ENCODE measurements at regions not wholly inside any gene's neighbourhood (a gene's known extent, or its start where the extent isn't known, plus 50 kb on each side); places are given as distances from the start of the nearest gene placed in this dataset.

GRCh38 chr2:126467367-126468054 is 188.4 kb upstream of the GYPC start:
- WGBS, 2 donors = 65 to 77% methylated on average over 6 of the region's 6 CpGs
- no peaks in the 10 kb centered on the region for H3K27me3 ChIP-seq
- no peaks in the 10 kb centered on the region for H3K36me3 ChIP-seq
- no peaks in the 10 kb centered on the region for H3K4me1 ChIP-seq
- DNase-seq = no peak
- H3K4me3 ChIP-seq = no peak overlapping the region
- TF ChIP-seq POLR2AphosphoS5 (IDR thresholded peaks at IDR 0.05) = no peak
- TF ChIP-seq EP300 (IDR thresholded peaks at IDR 0.05) = no peak
- TF ChIP-seq POLR2A (IDR thresholded peaks at IDR 0.05) = no peak
- TF ChIP-seq CTCF (IDR thresholded peaks at IDR 0.05) = no peak
- no peaks in the 10 kb centered on the region for H3K9me3 ChIP-seq
- H3K27ac ChIP-seq = no peak overlapping the region
- ATAC-seq (ENCODE audit: low FRiP score in 2 of 2) = no peak

GRCh38 chr2:126475031-126475430 is 180.9 kb upstream of the GYPC start:
- WGBS, 2 donors = 69 to 72% methylated on average over 3 of the region's 3 CpGs
- H3K36me3 ChIP-seq = no peaks in the 10 kb centered on the region
- H3K4me1 ChIP-seq = no peaks in the 10 kb centered on the region
- no peaks in the 10 kb centered on the region for H3K27me3 ChIP-seq
- no peak for TF ChIP-seq POLR2A (IDR thresholded peaks at IDR 0.05)
- TF ChIP-seq POLR2AphosphoS5 (IDR thresholded peaks at IDR 0.05) = no peak
- TF ChIP-seq CTCF (IDR thresholded peaks at IDR 0.05) = no peak
- no peak for TF ChIP-seq EP300 (IDR thresholded peaks at IDR 0.05)
- DNase-seq (no peak), ATAC-seq (ENCODE audit: low FRiP score in 2 of 2) (no peak)
- H3K27ac ChIP-seq = no peak overlapping the region
- H3K4me3 ChIP-seq = no peak overlapping the region
- no peaks in the 10 kb centered on the region for H3K9me3 ChIP-seq

GRCh38 chr2:126476691-126477090 is 179.3 kb upstream of the GYPC start:
- ATAC-seq (ENCODE audit: low FRiP score in 2 of 2) (no peak), DNase-seq (no peak)
- 57 to 59% methylated on average over 5 of the region's 5 CpGs for WGBS, 2 donors
- no peaks in the 10 kb centered on the region for H3K27me3 ChIP-seq
- H3K9me3 ChIP-seq = no peaks in the 10 kb centered on the region
- H3K4me3 ChIP-seq = no peak overlapping the region
- no peaks in the 10 kb centered on the region for H3K36me3 ChIP-seq
- H3K27ac ChIP-seq = no peak overlapping the region
- TF ChIP-seq POLR2A (IDR thresholded peaks at IDR 0.05) (no peak), EP300 (IDR thresholded peaks at IDR 0.05) (no peak), POLR2AphosphoS5 (IDR thresholded peaks at IDR 0.05) (no peak), CTCF (IDR thresholded peaks at IDR 0.05) (no peak)
- H3K4me1 ChIP-seq = no peaks in the 10 kb centered on the region

- 93 to 94% methylated on average over 2 of the region's 2 CpGs for WGBS, 2 donors
- Histone ChIP-seq H3K27ac (no peak overlapping the region), H3K4me1 (no peaks in the 10 kb centered on the region), H3K9me3 (no peaks in the 10 kb centered on the region), H3K36me3 (no peaks in the 10 kb centered on the region), H3K27me3 (no peaks in the 10 kb centered on the region), H3K4me3 (no peak overlapping the region)
- ATAC-seq (ENCODE audit: low FRiP score in 2 of 2) = no peak
- no peak for DNase-seq
- no peak for TF ChIP-seq EP300 (IDR thresholded peaks at IDR 0.05)
- TF ChIP-seq CTCF (IDR thresholded peaks at IDR 0.05) = no peak
- TF ChIP-seq POLR2AphosphoS5 (IDR thresholded peaks at IDR 0.05) = no peak
- no peak for TF ChIP-seq POLR2A (IDR thresholded peaks at IDR 0.05)
These were observed 175.9 kb upstream of the GYPC start for GRCh38 chr2:126480033-126480432.
